Lower leg skin (tissue), 3 donors: ENCODE measurements at regions not wholly inside any gene's neighbourhood (a gene's known extent, or its start where the extent isn't known, plus 50 kb on each side); places are given as distances from the start of the nearest gene placed in this dataset.

Experiments used
- POLR2A ChIP-seq, 2 donors: fragments of 450-650 bp; IDR thresholded peaks; one replicate each; pipeline ENCODE4 v1.6.1; 2016 to 2017; ENCODE audit warnings: antibody characterized with exemption in 2 of 2, mild to moderate bottlenecking in 1 of 2, moderate library complexity in 1 of 2
- TF ChIP-seq, protein P1 (sequence below), 3 donors: fragments of 450-650 bp; IDR thresholded peaks; one replicate each; pipeline ENCODE4 v1.5.1; 2016; ENCODE audit warnings: antibody characterized with exemption in 3 of 3, mild to moderate bottlenecking in 3 of 3, moderate library complexity in 2 of 3

DNA sequence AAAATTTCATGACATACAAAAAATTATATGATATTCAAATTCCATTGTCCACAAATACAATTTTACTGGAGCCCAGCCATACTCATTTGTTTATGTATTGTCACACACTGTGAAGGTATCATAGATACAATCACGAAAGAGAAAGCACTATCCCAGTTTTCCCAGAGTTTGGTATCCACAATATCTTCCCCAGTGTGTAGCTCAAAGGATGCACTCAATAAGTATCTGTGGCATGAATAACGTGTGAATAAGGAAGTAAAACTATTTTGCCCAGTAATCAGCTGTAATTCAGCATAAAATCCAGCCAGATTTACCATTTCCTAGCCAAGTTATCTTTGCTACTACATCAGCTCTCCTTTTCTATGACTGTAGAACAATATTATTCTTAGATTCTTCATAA, 131.3 kb upstream of the KCNMB2 start:
- TF ChIP-seq, protein P1, sequence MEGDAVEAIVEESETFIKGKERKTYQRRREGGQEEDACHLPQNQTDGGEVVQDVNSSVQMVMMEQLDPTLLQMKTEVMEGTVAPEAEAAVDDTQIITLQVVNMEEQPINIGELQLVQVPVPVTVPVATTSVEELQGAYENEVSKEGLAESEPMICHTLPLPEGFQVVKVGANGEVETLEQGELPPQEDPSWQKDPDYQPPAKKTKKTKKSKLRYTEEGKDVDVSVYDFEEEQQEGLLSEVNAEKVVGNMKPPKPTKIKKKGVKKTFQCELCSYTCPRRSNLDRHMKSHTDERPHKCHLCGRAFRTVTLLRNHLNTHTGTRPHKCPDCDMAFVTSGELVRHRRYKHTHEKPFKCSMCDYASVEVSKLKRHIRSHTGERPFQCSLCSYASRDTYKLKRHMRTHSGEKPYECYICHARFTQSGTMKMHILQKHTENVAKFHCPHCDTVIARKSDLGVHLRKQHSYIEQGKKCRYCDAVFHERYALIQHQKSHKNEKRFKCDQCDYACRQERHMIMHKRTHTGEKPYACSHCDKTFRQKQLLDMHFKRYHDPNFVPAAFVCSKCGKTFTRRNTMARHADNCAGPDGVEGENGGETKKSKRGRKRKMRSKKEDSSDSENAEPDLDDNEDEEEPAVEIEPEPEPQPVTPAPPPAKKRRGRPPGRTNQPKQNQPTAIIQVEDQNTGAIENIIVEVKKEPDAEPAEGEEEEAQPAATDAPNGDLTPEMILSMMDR (IDR thresholded peaks at IDR 0.05): no peak
- no peak for TF ChIP-seq POLR2A (IDR thresholded peaks at IDR 0.05)
